HCT116 (cell line): ENCODE measurements at regions not wholly inside any gene's neighbourhood (a gene's known extent, or its start where the extent isn't known, plus 50 kb on each side); places are given as distances from the start of the nearest gene placed in this dataset.

Experiments
- ATAC-seq: fragments of 200-7000 bp; cut with Tn5 transposase; 2 replicates; pipeline ENCODE4 v1.9.1; 2020; ENCODE audit warnings: mild to moderate bottlenecking, moderate library complexity
- BruUV-seq: library from RNA; stranded (reverse); fragments of 400-500 nt; replicated peaks from 2 replicates; lab custom pipeline; 2021; lab: Mats Ljungman, UMichigan
- CTCF ChIA-PET: fragments of 300-600 bp; sonication (Branson Sonifier 250); formaldehyde crosslinking; loops from one replicate; lab custom pipeline; 2021; ENCODE audit warnings: antibody characterized with exemption; lab: Charles Lee
- POLR2A ChIA-PET: fragments of 300-600, 350-600 bp; sonication (Branson Sonifier 250); formaldehyde crosslinking; loops from one replicate; lab custom pipeline; 2021; ENCODE audit warnings: antibody characterized with exemption; lab: Charles Lee
- RAD21 ChIA-PET, 2 experiments: fragments of 300-600 bp; sonication (Branson Sonifier 250); formaldehyde crosslinking; loops; one replicate each; lab custom pipeline; 2023; ENCODE audit warnings: low total read pairs in 2 of 2; ENCODE audit not compliant: uncharacterized antibody in 2 of 2, unreplicated experiment in 2 of 2, low non-redundant PET in 1 of 2; lab: Charles Lee
- DNase-seq: peaks from one replicate; pipeline ENCODE4 v3.0.0-alpha.2; 2010; ENCODE audit warnings: low read depth, low spot score
- H2AFZ ChIP-seq: fragments of 200-600 bp; shearing (Covaris generic), sonication (generic); 2 replicates; pipeline ENCODE4 v1.6.1; 2017; ENCODE audit warnings: low read depth, mixed run types, mixed read lengths, antibody characterized with exemption, low read length; ENCODE audit not compliant: poor library complexity, severe bottlenecking
- H3K27ac ChIP-seq: 2 replicates; pipeline ENCODE4 v1.5.1; 2012; ENCODE audit warnings: low read depth, low read length
- H3K27me3 ChIP-seq: fragments of 200-600 bp; sonication (generic); 2 replicates; pipeline ENCODE4 v1.6.1; 2016; ENCODE audit warnings: mixed run types, low read length, mixed read lengths; ENCODE audit not compliant: insufficient read depth
- H3K36me3 ChIP-seq, 2 experiments: fragments of 200-500 bp in 1 of 2; fragments of 200-600 bp in 1 of 2; sonication (Bioruptor generic) in 1 of 2; sonication (generic) in 1 of 2; 2 replicates each; pipeline versions ENCODE4 v1.5.1 to v1.6.1; 2014 to 2016; ENCODE audit warnings: low read length in 2 of 2, inconsistent platforms in 1 of 2, mixed read lengths in 1 of 2, mixed run types in 1 of 2; ENCODE audit not compliant: insufficient read depth in 2 of 2, control insufficient read depth in 1 of 2
- H3K4me1 ChIP-seq, 2 experiments: fragments of 200-600 bp in 1 of 2; sonication (generic) in 1 of 2; 2 replicates each; pipeline versions ENCODE4 v1.5.1 to v1.6.1; 2012 to 2017; ENCODE audit warnings: low read length in 2 of 2, inconsistent platforms in 1 of 2, mild to moderate bottlenecking in 1 of 2, mixed read lengths in 1 of 2, mixed run types in 1 of 2, moderate library complexity in 1 of 2; ENCODE audit not compliant: insufficient read depth in 2 of 2, control insufficient read depth in 1 of 2
- H3K4me2 ChIP-seq: fragments of 200-600 bp; sonication (generic); 2 replicates; pipeline ENCODE4 v1.6.1; 2017; ENCODE audit warnings: mixed run types, low read length, mixed read lengths
- H3K4me3 ChIP-seq, 2 experiments: fragments of 200-600 bp in 1 of 2; sonication (generic) in 1 of 2; replicated peaks in 1 of 2; 2 replicates each; pipeline ENCODE4 v1.5.1; 2011 to 2016; ENCODE audit warnings: low read length in 2 of 2, control low read depth in 1 of 2, low read depth in 1 of 2, mild to moderate bottlenecking in 1 of 2, mixed read lengths in 1 of 2, mixed run types in 1 of 2
- H3K79me2 ChIP-seq: fragments of 200-600 bp; sonication (generic); 2 replicates; pipeline ENCODE4 v1.6.1; 2017; ENCODE audit warnings: mild to moderate bottlenecking, mixed run types, low read length, moderate library complexity, mixed read lengths; ENCODE audit not compliant: insufficient read depth
- H3K9ac ChIP-seq: fragments of 200-600 bp; sonication (generic); 2 replicates; pipeline ENCODE4 v1.6.1; 2016; ENCODE audit warnings: low read length, mixed read lengths
- H3K9me2 ChIP-seq: fragments of 200-600 bp; sonication (generic), shearing (Covaris generic); 2 replicates; pipeline ENCODE4 v1.6.1; 2017; ENCODE audit warnings: mixed run types, mild to moderate bottlenecking, moderate library complexity; ENCODE audit not compliant: insufficient read depth
- H3K9me3 ChIP-seq, 2 experiments: fragments of 200-500 bp in 1 of 2; fragments of 200-600 bp in 1 of 2; sonication (Bioruptor generic) in 1 of 2; sonication (generic) in 1 of 2; 2 replicates each; pipeline ENCODE4 v1.6.1; 2014 to 2017; ENCODE audit warnings: low read length in 2 of 2, mixed read lengths in 2 of 2, inconsistent platforms in 1 of 2, low read depth in 1 of 2, mild to moderate bottlenecking in 1 of 2, mixed run types in 1 of 2, moderate library complexity in 1 of 2; ENCODE audit not compliant: control insufficient read depth in 1 of 2, insufficient read depth in 1 of 2
- H4K20me1 ChIP-seq: fragments of 200-600 bp; sonication (generic), shearing (Covaris generic); 2 replicates; pipeline ENCODE4 v1.6.1; 2017; ENCODE audit warnings: mixed run types, mild to moderate bottlenecking, moderate library complexity; ENCODE audit not compliant: insufficient read depth
- ATF3 ChIP-seq: IDR thresholded peaks from 2 replicates; pipeline ENCODE4 v1.6.1; 2012
- CBX3 ChIP-seq: IDR thresholded peaks from 2 replicates; pipeline ENCODE4 v1.6.1; 2012; ENCODE audit warnings: low read depth
- CEBPB ChIP-seq: IDR thresholded peaks from 2 replicates; pipeline ENCODE4 v1.6.1; 2012; ENCODE audit warnings: low read depth
- CTCF ChIP-seq, 3 experiments: fragments of 200-600 bp in 1 of 3; sonication (generic) in 1 of 3; IDR thresholded peaks in 2 of 3; conservative IDR thresholded peaks in 1 of 3; 2 replicates each; pipeline ENCODE4 v1.5.1; 2012 to 2017; ENCODE audit warnings: low read depth in 2 of 3, low read length in 2 of 3, antibody characterized with exemption in 1 of 3, borderline replicate concordance in 1 of 3, control low read depth in 1 of 3, mild to moderate bottlenecking in 1 of 3, mixed read lengths in 1 of 3, mixed run types in 1 of 3, moderate library complexity in 1 of 3; ENCODE audit not compliant: insufficient read depth in 1 of 3
- EGR1 ChIP-seq: IDR thresholded peaks from 2 replicates; pipeline ENCODE4 v1.6.1; 2012; ENCODE audit warnings: low read depth
- ELF1 ChIP-seq: IDR thresholded peaks from 2 replicates; pipeline ENCODE4 v1.6.1; 2012; ENCODE audit warnings: low read depth, borderline replicate concordance
- EZH2 ChIP-seq: fragments of 200-600 bp; sonication (generic); IDR thresholded peaks from 2 replicates; pipeline ENCODE4 v1.6.1; 2017; ENCODE audit warnings: antibody characterized with exemption, mixed run types
- EZH2phosphoT487 ChIP-seq: fragments of 200-600 bp; IDR thresholded peaks from 2 replicates; pipeline ENCODE4 v1.6.1; 2018; ENCODE audit warnings: antibody characterized with exemption, borderline replicate concordance
- FOSL1 ChIP-seq: IDR thresholded peaks from 2 replicates; pipeline ENCODE4 v1.6.1; 2012; ENCODE audit warnings: low read depth
- POLR2A ChIP-seq: IDR thresholded peaks from 2 replicates; pipeline ENCODE4 v1.7.0; 2011; ENCODE audit warnings: borderline replicate concordance; ENCODE audit not compliant: insufficient read depth, insufficient read length; ENCODE audit errors: extremely low read depth
- POLR2AphosphoS5 ChIP-seq: IDR thresholded peaks from 2 replicates; pipeline ENCODE4 v1.6.1; 2011; ENCODE audit warnings: mild to moderate bottlenecking, low read depth, low read length, moderate library complexity
- RAD21 ChIP-seq: IDR thresholded peaks from 2 replicates; pipeline ENCODE4 v1.6.1; 2012; ENCODE audit warnings: low read depth, mild to moderate bottlenecking
- SIN3A ChIP-seq: IDR thresholded peaks from 2 replicates; pipeline ENCODE4 v1.6.1; 2012; ENCODE audit warnings: low read depth
- SP1 ChIP-seq: IDR thresholded peaks from 2 replicates; pipeline ENCODE4 v1.6.1; 2012; ENCODE audit warnings: low read depth
- SRF ChIP-seq: IDR thresholded peaks from 2 replicates; pipeline ENCODE4 v1.6.1; 2012; ENCODE audit warnings: low read depth
- TCF7L2 ChIP-seq: IDR thresholded peaks from 2 replicates; pipeline ENCODE4 v1.7.0; 2011; ENCODE audit warnings: borderline replicate concordance, inconsistent platforms; ENCODE audit not compliant: insufficient read depth, insufficient read length; ENCODE audit errors: extremely low read depth
- YY1 ChIP-seq: IDR thresholded peaks from 2 replicates; pipeline ENCODE4 v1.6.1; 2011; ENCODE audit warnings: low read length, low read depth, moderate library complexity, mild to moderate bottlenecking; ENCODE audit not compliant: insufficient replicate concordance; ENCODE audit errors: extremely low read depth
- ZBTB33 ChIP-seq: IDR thresholded peaks from 2 replicates; pipeline ENCODE4 v1.6.1; 2011; ENCODE audit warnings: mild to moderate bottlenecking, low read length, moderate library complexity; ENCODE audit not compliant: insufficient replicate concordance; ENCODE audit errors: extremely low read depth
- ZFX ChIP-seq: fragments of 450-650 bp; IDR thresholded peaks from 2 replicates; pipeline ENCODE4 v1.6.1; 2017
- ZNF274 ChIP-seq: fragments of 200-500 bp; sonication (Bioruptor generic); IDR thresholded peaks from 2 replicates; pipeline ENCODE4 v1.6.1; 2014; ENCODE audit warnings: mild to moderate bottlenecking, low read depth, low read length, inconsistent platforms
- intact Hi-C: fragments of 100-400 bp; cut with micrococcal nuclease; formaldehyde crosslinking; loops from 2 replicates; pipeline ENCODE4 v1.10.0; 2022

- TF ChIP-seq CTCF (IDR thresholded peaks at IDR 0.05 in 2 of 3, conservative IDR thresholded peaks at IDR 0.05 in 1 of 3; ENCODE audit: borderline replicate concordance in 1 of 3, insufficient read depth in 1 of 3, low read depth in 2 of 3, low read length in 2 of 3): no peak
Observed at GRCh38 chr14:61201171-61201570, 80.0 kb downstream of the TMEM30B start (continued).

- Histone ChIP-seq H4K20me1 (no peaks in the 10 kb centered on the region), H2AFZ (no peak overlapping the region), H3K36me3 (no peaks in the 10 kb centered on the region), H3K27me3 (no peaks in the 10 kb centered on the region), H3K9me3 (no peaks in the 10 kb centered on the region), H3K9ac (no peak overlapping the region), H3K4me1 (no peaks in the 10 kb centered on the region), H3K79me2 (no peaks in the 10 kb centered on the region), H3K4me2 (no peak overlapping the region), H3K27ac (no peak overlapping the region), H3K9me2 (no peaks in the 10 kb centered on the region), H3K4me3 (no peak overlapping the region)
- ChIA-PET CTCF (no interaction called here), RAD21 (no interaction called here), POLR2A (no interaction called here)
- TF ChIP-seq TCF7L2: no peak
- no peak for TF ChIP-seq ZNF274
- TF ChIP-seq EGR1: no peak
- TF ChIP-seq SIN3A: no peak
- no peak for TF ChIP-seq ZFX
- TF ChIP-seq FOSL1: no peak
- no peak for TF ChIP-seq CBX3
- no peak for TF ChIP-seq EZH2phosphoT487
- no peak for TF ChIP-seq CEBPB
- TF ChIP-seq POLR2AphosphoS5: no peak
- no peak for TF ChIP-seq ATF3
- TF ChIP-seq ELF1: no peak
- no peak for TF ChIP-seq EZH2
- no peak for TF ChIP-seq ZBTB33
- no peak for TF ChIP-seq YY1
- no peak for TF ChIP-seq SP1
- no peak for TF ChIP-seq POLR2A
- TF ChIP-seq RAD21: no peak
- no peak for TF ChIP-seq CTCF (IDR thresholded peaks at IDR 0.05 in 2 of 3, conservative IDR thresholded peaks at IDR 0.05 in 1 of 3; ENCODE audit: borderline replicate concordance in 1 of 3, insufficient read depth in 1 of 3, low read depth in 2 of 3, low read length in 2 of 3)
- TF ChIP-seq SRF: no peak
- ATAC-seq: no peak
- BruUV-seq: no TSS peak
- intact Hi-C loops: loop anchor here (5.0 kb wide), 1 partner anchor 570 kb away; no protein-coding TSS in a partner anchor
- DNase-seq: no peak
Observed at GRCh38 chr14:61197416-61197815, 83.7 kb downstream of the TMEM30B start.
